ENCODE measurements at regions not wholly inside any gene's neighbourhood (a gene's known extent, or its start where the extent isn't known, plus 50 kb on each side); places are given as distances from the start of the nearest gene placed in this dataset.

- DNase-seq (ENCODE audit: low read depth) = no peak
Observed at GRCh38 chr22:26732284-26732683, 74.9 kb downstream of the MIAT start.

- DNase-seq (ENCODE audit: low read depth) = no peak
Observed at GRCh38 chr22:26734339-26735018, 77.1 kb downstream of the MIAT start.

- no peak for DNase-seq (ENCODE audit: low read depth)
Observed at GRCh38 chr22:26735019-26735409, 77.6 kb downstream of the MIAT start.

GRCh38 chr22:26737262-26737661, 79.9 kb downstream of the MIAT start:
- DNase-seq (ENCODE audit: low read depth) = no peak

GRCh38 chr22:26740253-26740652, 82.9 kb downstream of the MIAT start:
- DNase-seq (ENCODE audit: low read depth) = no peak

- DNase-seq (ENCODE audit: low read depth) = no peak
Observed at GRCh38 chr22:26743149-26743548, 85.8 kb downstream of the MIAT start.

GRCh38 chr22:26744892-26745808, 87.8 kb downstream of the MIAT start:
- no peak for DNase-seq (ENCODE audit: low read depth)

GRCh38 chr22:26746311-26746710, 88.9 kb downstream of the MIAT start:
- no peak for DNase-seq (ENCODE audit: low read depth)

- DNase-seq (ENCODE audit: low read depth) = no peak
Observed at GRCh38 chr22:26748845-26749244, 91.5 kb downstream of the MIAT start.

GRCh38 chr22:26751217-26751616, 93.8 kb downstream of the MIAT start:
- DNase-seq (ENCODE audit: low read depth) = no peak

- DNase-seq (ENCODE audit: low read depth) = no peak
Observed at GRCh38 chr22:26753125-26753862, 95.9 kb downstream of the MIAT start.

GRCh38 chr22:26756675-26757293, 99.4 kb downstream of the MIAT start:
- DNase-seq (ENCODE audit: low read depth) = peak; percentile 4

GRCh38 chr22:26757496-26757895, 100.1 kb downstream of the MIAT start:
- no peak for DNase-seq (ENCODE audit: low read depth)

- no peak for DNase-seq (ENCODE audit: low read depth)
Observed at GRCh38 chr22:26762503-26763472, 105.4 kb downstream of the MIAT start.

GRCh38 chr22:26763633-26764361, 106.4 kb downstream of the MIAT start:
- DNase-seq (ENCODE audit: low read depth) = no peak

- no peak for DNase-seq (ENCODE audit: low read depth)
Observed at GRCh38 chr22:26766510-26767350, 109.3 kb downstream of the MIAT start.

GRCh38 chr22:26767351-26768155, 110.2 kb downstream of the MIAT start:
- no peak for DNase-seq (ENCODE audit: low read depth)

GRCh38 chr22:26768156-26768515, 110.7 kb downstream of the MIAT start:
- no peak for DNase-seq (ENCODE audit: low read depth)

GRCh38 chr22:26768952-26769351, 111.6 kb downstream of the MIAT start:
- no peak for DNase-seq (ENCODE audit: low read depth)

Measured in activated T-cell treated with anti-CD3 and anti-CD28 coated beads for 1 hour (primary cell).